Ramos (cell line): ENCODE measurements at regions not wholly inside any gene's neighbourhood (a gene's known extent, or its start where the extent isn't known, plus 50 kb on each side); places are given as distances from the start of the nearest gene placed in this dataset.

ENCODE experiments used
- in situ Hi-C: fragments of 300-500 bp; cut with MboI; formaldehyde crosslinking; loops from one replicate; pipeline ENCODE4 v1.14.3; 2022; ENCODE audit warnings: low sequenced_read_pairs; ENCODE audit not compliant: unreplicated experiment

- in situ Hi-C loops: no loop called here
Observed at GRCh38 chr10:60574388-60574787, 184.7 kb upstream of the ANK3 start.

GRCh38 chr10:60573336-60573735, 183.7 kb upstream of the ANK3 start:
- in situ Hi-C loops: no loop called here

DNA sequence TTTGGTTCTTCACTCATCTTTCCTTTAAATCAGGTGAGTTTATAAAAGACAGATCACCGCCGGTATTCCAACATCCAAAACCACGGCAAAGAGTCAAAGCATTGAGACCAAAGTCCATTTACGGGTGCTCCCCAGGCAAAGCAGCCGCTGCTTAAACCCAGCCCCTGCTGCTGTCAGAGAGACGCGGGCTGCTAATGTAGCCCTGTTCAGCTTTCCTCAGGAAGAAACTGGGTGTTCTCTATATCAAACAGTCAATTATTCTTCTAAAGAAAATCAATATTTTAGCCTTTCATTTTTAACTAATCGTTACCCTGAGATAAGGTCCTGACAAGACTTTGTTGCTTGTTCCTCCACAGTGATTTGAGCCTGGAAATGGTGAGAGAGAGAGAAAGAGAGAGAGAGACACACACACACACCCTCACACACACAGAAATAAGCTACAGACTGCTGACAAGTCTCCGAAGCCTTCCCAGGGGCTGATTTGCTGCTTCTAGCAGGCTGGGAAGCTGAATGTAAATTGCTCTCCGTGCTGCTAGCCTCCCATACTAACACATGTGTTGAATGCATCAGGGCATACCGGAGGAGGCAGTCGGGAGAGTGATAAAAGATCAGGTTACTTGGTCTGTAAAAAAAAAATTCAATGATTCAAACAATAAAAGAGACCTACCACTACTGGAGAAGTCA, 183.0 kb upstream of the ANK3 start:
- in situ Hi-C loops: no loop called here

DNA sequence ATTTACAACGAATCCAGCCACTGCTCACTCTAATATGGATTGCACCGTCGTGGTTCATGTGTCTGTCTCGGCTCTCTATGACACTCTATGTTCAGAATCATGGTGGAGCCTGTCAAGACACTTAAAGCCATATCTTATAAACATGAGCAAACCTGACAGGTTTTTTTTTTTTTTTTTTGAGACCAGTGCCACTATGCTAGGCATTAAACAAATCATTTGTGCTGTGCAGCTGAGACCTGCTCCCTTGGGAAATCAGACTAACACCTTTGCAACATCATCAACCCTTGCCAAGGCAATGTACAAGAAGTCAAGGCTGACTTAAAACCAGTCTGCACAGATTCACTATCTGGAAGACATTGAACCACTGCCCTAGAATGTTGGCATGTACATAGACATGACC, 181.2 kb upstream of the ANK3 start:
- in situ Hi-C loops: no loop called here

GRCh38 chr10:60570272-60570865, 180.7 kb upstream of the ANK3 start:
- in situ Hi-C loops: no loop called here

DNA sequence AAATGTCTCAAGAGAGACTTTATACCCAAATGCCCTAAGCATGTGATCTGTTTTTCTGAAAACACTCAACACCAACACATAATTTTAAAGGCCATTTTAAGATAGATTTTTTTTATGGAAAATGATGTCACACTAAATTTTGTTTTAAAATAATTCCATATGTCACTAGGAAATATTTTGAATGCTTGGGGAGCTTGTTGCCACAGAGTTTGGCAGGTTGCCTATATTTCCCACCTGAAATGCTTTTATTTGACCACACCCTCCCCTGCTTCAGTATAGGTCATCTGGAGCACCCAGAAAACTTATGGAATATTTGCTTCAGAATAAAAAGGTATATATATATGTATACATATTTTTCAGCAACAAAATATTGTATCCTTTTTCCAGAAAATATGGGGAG, 180.0 kb upstream of the ANK3 start:
- in situ Hi-C loops: no loop called here

- in situ Hi-C loops: no loop called here
Observed at GRCh38 chr10:60566096-60566495, 176.4 kb upstream of the ANK3 start.

DNA sequence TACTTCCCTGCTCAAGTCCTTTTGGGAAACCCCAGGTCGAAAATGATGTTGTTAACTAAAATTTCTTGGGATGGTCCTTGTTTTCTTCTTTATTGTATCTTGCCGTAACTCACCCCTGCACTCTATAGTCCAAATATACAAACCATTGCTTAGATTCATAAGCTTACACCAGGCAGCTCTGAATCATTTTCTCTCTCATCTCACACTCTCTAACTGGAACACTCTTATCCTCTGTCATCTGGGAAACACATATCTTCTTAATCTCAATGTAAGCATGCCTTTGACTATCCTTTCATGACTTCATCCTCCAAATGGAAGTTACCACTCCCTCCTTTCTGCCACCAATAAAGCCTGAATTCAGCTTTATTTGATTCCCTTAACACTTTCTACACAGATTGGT, 175.8 kb upstream of the ANK3 start:
- in situ Hi-C loops: no loop called here

DNA sequence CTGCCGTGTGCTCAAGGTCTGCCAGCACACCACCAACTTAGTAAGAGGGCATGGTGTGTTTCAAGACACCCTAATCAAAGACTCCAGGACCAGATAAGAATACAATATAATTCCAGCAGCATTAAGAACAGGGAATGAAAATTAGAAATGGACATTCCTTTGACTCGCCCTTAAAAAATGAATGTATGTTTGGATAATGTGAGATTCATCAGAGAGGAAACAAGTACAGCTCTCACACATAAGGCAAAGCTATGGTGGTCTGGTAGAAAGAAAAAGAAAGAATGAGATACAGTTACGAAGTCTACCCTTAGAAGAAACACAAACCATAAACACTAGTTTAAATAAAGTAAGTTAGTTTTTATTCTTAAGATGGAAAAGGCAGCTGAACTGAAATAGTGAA, 174.8 kb upstream of the ANK3 start:
- in situ Hi-C loops: no loop called here

- in situ Hi-C loops: no loop called here
Observed at GRCh38 chr10:60560451-60560850, 170.8 kb upstream of the ANK3 start.

DNA sequence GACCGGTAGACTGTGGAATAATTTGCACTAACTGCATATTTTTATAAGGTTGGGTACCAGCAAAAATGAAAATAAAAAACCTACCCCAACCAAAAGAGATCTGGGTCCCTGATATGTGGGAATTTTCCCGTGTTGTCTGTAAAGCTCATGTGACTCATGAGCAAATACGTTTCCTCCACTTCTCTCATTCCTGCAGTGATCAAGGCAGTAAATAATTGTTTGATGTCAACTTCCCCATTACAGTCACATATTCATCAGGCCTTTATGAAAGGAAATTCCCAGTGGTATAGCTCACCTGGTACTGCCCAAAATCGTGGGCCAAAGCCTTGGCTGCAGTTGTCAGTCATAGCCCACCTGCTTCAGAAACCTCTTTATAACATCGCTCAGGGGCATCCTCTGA, 166.0 kb upstream of the ANK3 start:
- in situ Hi-C loops: no loop called here

DNA sequence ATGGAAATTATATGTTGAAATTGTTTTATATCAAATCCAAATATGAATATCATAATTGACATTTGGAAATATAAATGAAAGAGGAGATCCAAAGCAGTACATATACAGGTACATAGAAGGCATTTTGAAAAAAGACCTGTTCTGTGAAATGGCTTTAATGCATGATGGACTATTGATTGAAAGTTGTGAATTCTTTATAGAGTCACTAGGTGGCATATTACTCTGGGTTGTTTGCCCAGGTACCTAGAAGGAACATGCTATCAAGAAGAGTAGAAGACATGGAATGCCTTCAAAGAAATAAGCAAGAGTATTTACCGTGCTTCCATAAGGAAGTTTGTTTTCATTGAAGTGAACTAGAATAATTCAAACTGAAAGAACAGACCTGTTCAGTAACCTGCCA, 160.0 kb upstream of the ANK3 start:
- in situ Hi-C loops: no loop called here

DNA sequence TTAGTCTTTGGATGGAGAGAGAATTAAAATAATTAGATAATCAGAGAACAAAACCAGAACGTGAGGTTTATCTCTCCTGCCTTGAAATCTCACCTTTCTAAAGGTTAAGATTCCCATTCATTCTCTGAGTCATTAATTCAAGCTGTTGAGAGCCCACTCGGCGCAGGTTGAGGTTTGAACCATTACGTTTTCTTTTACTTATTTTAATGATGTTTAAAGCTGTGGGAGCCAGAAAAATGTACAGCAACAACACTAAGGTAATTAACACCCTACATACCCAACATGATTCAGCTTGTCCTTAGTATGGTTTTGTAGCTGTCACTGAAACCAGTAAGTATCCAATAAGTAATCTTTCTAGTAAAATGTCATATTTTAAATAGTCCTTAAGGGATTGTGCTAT, 153.0 kb upstream of the ANK3 start:
- in situ Hi-C loops: no loop called here

GRCh38 chr10:60541451-60541850, 151.8 kb upstream of the ANK3 start:
- in situ Hi-C loops: no loop called here

DNA sequence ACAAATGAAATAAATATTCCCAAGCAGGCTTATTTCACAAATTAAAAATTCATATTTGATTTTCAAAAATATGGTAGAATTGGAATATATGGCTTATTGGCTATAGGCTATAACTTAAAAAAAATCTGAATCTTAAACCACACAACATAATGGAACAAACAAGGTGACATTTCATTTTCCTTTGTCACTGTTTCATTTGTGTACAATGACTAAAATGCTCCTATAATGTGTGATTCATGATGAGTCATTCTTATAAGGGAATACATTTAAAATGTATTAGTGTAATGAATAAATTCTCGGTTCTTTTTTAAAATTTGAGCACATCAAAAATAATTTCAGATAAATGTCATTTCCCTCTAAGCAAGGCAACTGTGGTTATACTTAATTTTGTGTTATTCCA, 148.0 kb upstream of the ANK3 start:
- in situ Hi-C loops: no loop called here

DNA sequence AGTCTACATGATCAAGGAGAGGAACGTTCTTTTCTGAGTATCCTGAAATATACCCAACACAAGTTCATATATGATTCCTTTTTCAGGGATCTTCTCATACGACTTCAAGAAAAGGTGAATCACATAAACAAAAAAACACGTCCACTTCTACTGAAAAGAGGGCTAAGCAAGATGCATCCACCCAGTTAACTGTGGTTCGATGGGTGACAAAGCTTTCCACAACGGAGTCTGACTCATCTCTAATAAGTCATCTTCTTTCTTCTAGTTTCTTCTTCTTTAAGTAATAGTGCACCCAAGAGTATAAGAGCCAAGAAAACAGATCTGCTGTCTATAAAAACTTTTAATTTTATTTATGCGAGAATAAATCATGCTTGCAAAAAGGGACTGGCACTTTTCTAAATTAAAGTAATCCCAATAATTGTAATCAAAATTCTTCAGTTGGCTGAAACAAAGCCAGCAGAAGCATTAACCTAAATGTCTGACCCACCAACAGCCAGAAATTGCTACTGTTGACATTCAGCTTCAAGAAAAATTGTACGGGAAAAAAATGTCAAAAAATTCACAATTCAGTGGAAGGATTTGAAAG, 146.9 kb upstream of the ANK3 start:
- in situ Hi-C loops: no loop called here

DNA sequence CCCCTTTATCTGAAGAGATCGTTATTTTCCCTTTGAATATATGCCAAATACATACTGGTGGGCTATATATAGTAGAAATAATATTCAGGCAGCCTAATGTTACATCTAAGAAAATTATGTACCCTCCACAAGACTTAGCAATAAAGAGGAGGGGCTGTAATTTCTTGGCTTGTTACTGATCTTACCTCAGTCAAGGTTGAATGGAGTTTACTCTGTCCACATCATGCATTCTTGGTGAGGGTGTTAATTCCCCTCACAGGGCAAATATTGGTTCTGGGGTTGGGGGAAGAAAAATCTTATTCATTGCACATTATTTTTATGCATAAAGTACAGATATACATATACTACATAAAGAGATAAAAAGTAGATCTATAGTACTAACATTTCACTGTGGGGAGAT, 145.8 kb upstream of the ANK3 start:
- in situ Hi-C loops: no loop called here

- in situ Hi-C loops: no loop called here
Observed at GRCh38 chr10:60534761-60535389, 145.2 kb upstream of the ANK3 start.

- in situ Hi-C loops: no loop called here
Observed at GRCh38 chr10:60532696-60533468, 143.2 kb upstream of the ANK3 start.

DNA sequence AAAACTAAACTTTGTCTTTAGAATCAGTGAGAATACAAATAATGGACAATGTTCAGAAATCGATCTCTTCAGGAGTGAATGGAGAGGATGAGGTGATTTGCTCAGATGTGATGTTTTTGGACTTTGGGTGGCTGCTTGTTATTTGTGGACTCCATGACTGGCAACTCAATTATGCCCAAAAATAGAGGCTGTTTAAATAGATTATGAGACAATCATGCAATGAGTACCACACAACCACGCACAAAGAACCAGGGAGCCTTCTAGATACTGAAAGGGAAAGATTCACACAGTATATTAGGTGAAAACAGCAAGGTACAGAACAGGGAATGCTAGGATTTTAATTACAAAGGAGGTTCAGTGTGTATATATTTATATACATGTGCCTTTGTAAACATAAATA, 141.3 kb upstream of the ANK3 start:
- in situ Hi-C loops: no loop called here

- in situ Hi-C loops: no loop called here
Observed at GRCh38 chr10:60527676-60528075, 138.0 kb upstream of the ANK3 start.
